Activated CD8-positive, alpha-beta memory T cell treated with anti-CD3 and anti-CD28 coated beads, Interleukin-2, amount 10 ng/mL, durations not matched to agents 7 days and 5 days (primary cell): ENCODE measurements at regions not wholly inside any gene's neighbourhood (a gene's known extent, or its start where the extent isn't known, plus 50 kb on each side); places are given as distances from the start of the nearest gene placed in this dataset.

ENCODE experiments used
- ATAC-seq: fragments of 150-1000 bp; cut with Tn5 transposase; one replicate; pipeline ENCODE4 v1.10.0; 2021; ENCODE audit warnings: moderate library complexity
- CTCF ChIA-PET: fragments of 350-600 bp; sonication (Branson Sonifier 250); formaldehyde crosslinking; loops from one replicate; lab custom pipeline; 2021; ENCODE audit warnings: antibody characterized with exemption; lab: Charles Lee
- DNase-seq: peaks from one replicate; pipeline ENCODE4 v3.0.0-alpha.2; 2020
- H3K27ac Mint-ChIP-seq: one replicate; pipeline ENCODE4 v1.8.0; 2021; ENCODE audit warnings: mild to moderate bottlenecking, mixed read lengths
- H3K27me3 Mint-ChIP-seq: one replicate; pipeline ENCODE4 v1.8.0; 2021; ENCODE audit warnings: mixed read lengths
- H3K36me3 Mint-ChIP-seq: one replicate; pipeline ENCODE4 v1.8.0; 2021; ENCODE audit warnings: mild to moderate bottlenecking, mixed read lengths
- H3K4me1 Mint-ChIP-seq: one replicate; pipeline ENCODE4 v1.8.0; 2021; ENCODE audit warnings: mixed read lengths
- H3K4me3 Mint-ChIP-seq: one replicate; pipeline ENCODE4 v1.8.0; 2021; ENCODE audit warnings: mild to moderate bottlenecking, moderate library complexity, mixed read lengths
- H3K9me3 Mint-ChIP-seq: one replicate; pipeline ENCODE4 v1.8.0; 2022; ENCODE audit warnings: low read depth, mixed read lengths

DNA sequence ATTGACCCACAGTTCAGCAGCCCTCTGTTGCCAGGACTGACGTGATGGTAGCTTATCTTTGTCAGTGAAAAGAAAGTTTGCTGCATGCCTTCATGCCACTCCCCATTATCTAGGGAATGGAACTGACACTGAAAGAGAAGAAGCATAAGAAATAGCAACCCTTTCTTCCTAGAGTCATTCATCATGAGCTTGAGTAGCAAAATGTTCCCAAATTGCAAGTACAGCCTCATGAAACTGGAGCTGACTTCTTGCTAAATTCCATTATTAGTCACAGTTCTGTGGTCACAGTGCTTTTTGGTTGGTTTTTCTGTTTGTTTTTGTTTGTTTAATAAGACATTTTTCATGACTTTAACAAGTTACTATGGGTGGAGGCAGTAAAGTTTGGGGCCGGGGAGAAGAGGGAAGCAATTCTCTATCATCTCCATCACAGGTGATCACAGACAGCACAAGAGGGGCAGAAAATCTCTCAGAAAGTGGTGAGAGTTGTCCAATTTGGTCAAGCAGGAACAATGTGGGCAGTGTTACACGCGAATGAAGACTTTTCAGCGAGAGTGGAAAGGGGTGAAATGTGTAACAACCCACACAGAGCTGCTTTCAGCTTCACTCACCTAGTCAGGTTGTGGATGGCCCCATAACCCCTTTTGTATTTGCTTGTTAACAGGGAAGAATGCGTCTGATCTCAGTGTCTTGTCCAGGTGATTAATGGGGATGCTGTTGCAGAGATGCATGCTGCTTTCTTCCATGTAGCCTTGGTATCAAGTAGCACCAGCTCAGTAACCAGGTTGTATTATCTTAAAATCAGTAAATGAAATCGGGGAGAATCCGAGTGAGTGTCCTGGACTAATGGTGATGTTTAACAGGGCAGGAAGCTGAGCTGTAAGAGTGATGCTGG is 440.4 kb downstream of the DMRT2 start:
- DNase-seq (peak; percentile 43), ATAC-seq (no peak)
- Mint-ChIP-seq H3K4me3 (no peak overlapping the region), H3K27me3 (no peaks in the 10 kb centered on the region), H3K36me3 (no peaks in the 10 kb centered on the region), H3K9me3 (no peaks in the 10 kb centered on the region), H3K4me1 (peaks cover 4% of the 10 kb centered on the region), H3K27ac (peak overlapping the region; percentile 35)
- CTCF ChIA-PET = no interaction called here

DNA sequence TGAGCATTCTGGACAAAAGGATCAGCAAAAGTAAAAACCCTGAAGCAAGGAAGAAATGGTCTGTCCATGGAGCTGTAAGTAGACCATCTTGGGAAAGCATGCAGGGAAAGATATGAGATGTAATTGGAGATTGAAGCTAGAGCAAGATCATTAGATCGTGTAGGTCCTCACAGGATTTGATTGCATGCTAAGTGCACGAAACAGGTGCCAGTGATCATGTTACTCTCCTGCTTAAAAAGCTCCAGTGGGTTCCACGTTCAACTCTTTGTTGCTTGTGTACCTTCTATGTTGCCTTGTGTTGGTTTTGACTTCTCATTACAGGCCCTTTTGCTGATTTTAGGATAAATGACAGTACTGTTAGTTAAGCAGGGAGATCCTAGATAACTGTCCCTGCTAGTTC is 442.0 kb downstream of the DMRT2 start:
- Mint-ChIP-seq H3K36me3 (no peaks in the 10 kb centered on the region), H3K4me3 (no peak overlapping the region), H3K9me3 (no peaks in the 10 kb centered on the region), H3K4me1 (peaks cover 4% of the 10 kb centered on the region), H3K27me3 (no peaks in the 10 kb centered on the region), H3K27ac (no peak overlapping the region)
- CTCF ChIA-PET = no interaction called here
- no peak for DNase-seq
- ATAC-seq = no peak

GRCh38 chr9:1495282-1496030 is 445.3 kb downstream of the DMRT2 start:
- no peaks in the 10 kb centered on the region for H3K9me3 Mint-ChIP-seq
- ATAC-seq (no peak), DNase-seq (no peak)
- no peak overlapping the region for H3K27ac Mint-ChIP-seq
- H3K4me1 Mint-ChIP-seq = peaks cover 2% of the 10 kb centered on the region
- no peak overlapping the region for H3K4me3 Mint-ChIP-seq
- CTCF ChIA-PET = interaction anchor here (1.3 kb wide), 1 partner anchor 33 kb away, joined by 3 read pairs; no protein-coding TSS in a partner anchor
- H3K27me3 Mint-ChIP-seq = no peaks in the 10 kb centered on the region
- no peaks in the 10 kb centered on the region for H3K36me3 Mint-ChIP-seq

GRCh38 chr9:1505489-1505888 is 455.3 kb downstream of the DMRT2 start:
- Mint-ChIP-seq H3K4me3 (no peak overlapping the region), H3K36me3 (no peaks in the 10 kb centered on the region), H3K27ac (no peak overlapping the region), H3K27me3 (peaks cover 2% of the 10 kb centered on the region), H3K4me1 (peaks cover 3% of the 10 kb centered on the region), H3K9me3 (no peaks in the 10 kb centered on the region)
- no peak for ATAC-seq
- CTCF ChIA-PET = no interaction called here
- no peak for DNase-seq

GRCh38 chr9:1510712-1511111 is 460.6 kb downstream of the DMRT2 start:
- Mint-ChIP-seq H3K27ac (no peak overlapping the region), H3K36me3 (no peaks in the 10 kb centered on the region), H3K9me3 (no peaks in the 10 kb centered on the region), H3K27me3 (peaks cover 2% of the 10 kb centered on the region), H3K4me3 (no peak overlapping the region), H3K4me1 (peaks cover 6% of the 10 kb centered on the region)
- DNase-seq (no peak), ATAC-seq (no peak)
- CTCF ChIA-PET = no interaction called here

- ATAC-seq = no peak
- H3K36me3 Mint-ChIP-seq = no peaks in the 10 kb centered on the region
- peaks cover 4% of the 10 kb centered on the region for H3K4me1 Mint-ChIP-seq
- no peaks in the 10 kb centered on the region for H3K9me3 Mint-ChIP-seq
- no peak for DNase-seq
- CTCF ChIA-PET = interaction anchor here (0.7 kb wide), 1 partner anchor 15 kb away, joined by 3 read pairs; no protein-coding TSS in a partner anchor
- no peak overlapping the region for H3K4me3 Mint-ChIP-seq
- H3K27ac Mint-ChIP-seq = no peak overlapping the region
- H3K27me3 Mint-ChIP-seq = peaks cover under 1% of the 10 kb centered on the region
These were observed 462.9 kb downstream of the DMRT2 start for GRCh38 chr9:1513105-1513504.

DNA sequence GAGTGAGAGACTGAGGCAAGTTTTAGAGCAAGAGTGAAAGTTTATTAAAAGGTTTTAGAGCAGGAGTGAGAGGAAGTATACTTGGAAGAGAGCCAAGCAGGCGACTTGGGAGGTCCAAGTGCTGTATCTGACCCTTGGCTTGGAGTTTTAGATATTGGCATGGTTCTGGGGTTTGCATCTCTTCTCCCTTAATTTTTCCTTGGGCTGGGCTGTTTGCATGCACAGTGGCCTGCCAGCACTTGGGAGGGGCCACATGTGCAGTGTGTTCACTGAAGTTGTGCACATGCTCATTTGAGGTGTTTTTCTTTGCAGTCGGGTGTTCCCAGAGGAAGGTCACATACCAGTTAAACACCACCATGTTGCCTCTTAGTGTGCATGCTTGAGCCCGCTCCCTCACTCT is 464.1 kb downstream of the DMRT2 start:
- ATAC-seq (no peak), DNase-seq (no peak)
- Mint-ChIP-seq H3K27ac (no peak overlapping the region), H3K36me3 (no peaks in the 10 kb centered on the region), H3K4me3 (no peak overlapping the region), H3K27me3 (no peaks in the 10 kb centered on the region), H3K9me3 (no peaks in the 10 kb centered on the region), H3K4me1 (peaks cover 4% of the 10 kb centered on the region)
- CTCF ChIA-PET = no interaction called here

DNA sequence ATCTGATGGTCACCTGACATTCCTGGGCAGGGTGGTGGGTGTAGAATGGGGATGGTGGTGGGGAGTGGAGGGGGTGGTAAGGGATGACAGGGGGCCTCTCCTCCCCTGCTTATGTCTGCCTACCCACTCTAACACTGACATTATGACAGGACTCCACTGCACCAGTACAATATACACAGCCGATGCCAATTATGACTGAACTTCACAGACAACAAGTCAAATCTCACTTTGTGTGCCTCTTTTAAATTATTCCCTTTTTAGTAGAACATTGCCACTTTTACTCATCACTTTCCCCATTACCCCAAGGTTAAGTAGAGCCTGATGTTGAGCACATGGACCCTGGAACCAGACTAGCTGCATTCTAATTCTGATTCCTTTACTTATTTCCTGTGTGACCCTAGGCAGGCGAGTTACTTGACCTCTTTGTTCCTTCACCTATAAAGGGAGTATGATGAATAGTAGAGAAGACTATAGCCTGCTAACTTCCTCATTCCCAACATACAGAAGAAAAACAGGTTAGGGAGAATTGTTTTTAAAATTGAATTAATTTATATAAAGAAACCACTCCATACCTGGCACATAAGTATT is 464.7 kb downstream of the DMRT2 start:
- Mint-ChIP-seq H3K4me1 (peaks cover 4% of the 10 kb centered on the region), H3K27ac (no peak overlapping the region), H3K36me3 (no peaks in the 10 kb centered on the region), H3K27me3 (no peaks in the 10 kb centered on the region), H3K9me3 (no peaks in the 10 kb centered on the region), H3K4me3 (no peak overlapping the region)
- ATAC-seq = no peak
- CTCF ChIA-PET = no interaction called here
- DNase-seq = no peak

DNA sequence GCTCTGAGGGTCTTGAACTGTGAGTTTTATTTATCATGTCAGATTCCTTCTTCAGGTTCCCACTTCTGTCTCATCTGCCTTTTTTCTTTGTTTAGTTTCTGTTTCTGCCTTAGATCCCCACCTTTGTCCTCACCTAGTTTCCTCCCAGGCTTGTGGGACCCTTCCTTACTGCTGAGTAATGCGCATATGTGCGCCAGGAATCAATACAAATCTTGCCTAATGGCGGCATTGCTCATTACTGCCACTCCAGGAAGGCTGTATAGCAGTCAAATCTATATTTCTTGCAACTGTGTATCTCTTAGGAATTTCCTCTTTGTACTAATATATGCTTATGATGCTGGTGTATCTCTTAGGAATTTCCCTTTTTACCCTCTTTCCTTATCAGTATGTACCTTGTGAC is 465.4 kb downstream of the DMRT2 start:
- no peaks in the 10 kb centered on the region for H3K36me3 Mint-ChIP-seq
- no peak overlapping the region for H3K27ac Mint-ChIP-seq
- DNase-seq = no peak
- H3K4me3 Mint-ChIP-seq = no peak overlapping the region
- ATAC-seq = no peak
- peaks cover 4% of the 10 kb centered on the region for H3K4me1 Mint-ChIP-seq
- H3K9me3 Mint-ChIP-seq = no peaks in the 10 kb centered on the region
- CTCF ChIA-PET = no interaction called here
- no peaks in the 10 kb centered on the region for H3K27me3 Mint-ChIP-seq

GRCh38 chr9:1521547-1521946 is 471.4 kb downstream of the DMRT2 start:
- H3K27ac Mint-ChIP-seq = no peak overlapping the region
- H3K9me3 Mint-ChIP-seq = no peaks in the 10 kb centered on the region
- CTCF ChIA-PET = no interaction called here
- H3K27me3 Mint-ChIP-seq = no peaks in the 10 kb centered on the region
- H3K36me3 Mint-ChIP-seq = no peaks in the 10 kb centered on the region
- DNase-seq = no peak
- no peaks in the 10 kb centered on the region for H3K4me1 Mint-ChIP-seq
- H3K4me3 Mint-ChIP-seq = no peak overlapping the region
- no peak for ATAC-seq

GRCh38 chr9:1522219-1522767 is 472.1 kb downstream of the DMRT2 start:
- Mint-ChIP-seq H3K36me3 (no peaks in the 10 kb centered on the region), H3K27me3 (no peaks in the 10 kb centered on the region), H3K4me3 (no peak overlapping the region), H3K9me3 (no peaks in the 10 kb centered on the region), H3K4me1 (no peaks in the 10 kb centered on the region), H3K27ac (no peak overlapping the region)
- DNase-seq = no peak
- CTCF ChIA-PET = no interaction called here
- no peak for ATAC-seq

- H3K27me3 Mint-ChIP-seq = no peaks in the 10 kb centered on the region
- ATAC-seq = no peak
- no peak overlapping the region for H3K27ac Mint-ChIP-seq
- H3K4me3 Mint-ChIP-seq = no peak overlapping the region
- H3K4me1 Mint-ChIP-seq = no peaks in the 10 kb centered on the region
- CTCF ChIA-PET = interaction anchor here (1.5 kb wide), 2 partner anchors 16 to 33 kb away, joined by 3 read pairs; no protein-coding TSS in a partner anchor
- DNase-seq = no peak
- no peaks in the 10 kb centered on the region for H3K9me3 Mint-ChIP-seq
- no peaks in the 10 kb centered on the region for H3K36me3 Mint-ChIP-seq
These were observed 478.3 kb downstream of the DMRT2 start for GRCh38 chr9:1528456-1528855.

DNA sequence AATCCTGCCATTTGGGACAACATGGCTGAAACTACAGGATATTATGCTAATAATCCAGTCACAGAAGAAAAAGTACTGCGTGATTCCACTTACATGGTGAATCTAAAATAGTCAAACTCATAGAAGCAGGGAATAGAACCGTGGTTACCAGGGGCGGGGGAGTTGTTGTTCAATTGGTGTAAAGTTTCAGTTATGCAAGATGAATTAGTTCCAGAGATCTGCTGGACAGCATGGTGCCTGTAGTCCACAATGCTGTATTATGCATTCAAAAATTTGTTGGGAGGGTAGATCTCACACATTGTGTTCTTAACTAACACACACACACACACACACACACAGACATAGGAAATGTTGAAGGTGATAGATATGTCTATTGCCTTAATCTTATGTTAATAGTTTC is 480.5 kb downstream of the DMRT2 start:
- ATAC-seq (no peak), DNase-seq (no peak)
- Mint-ChIP-seq H3K4me3 (no peak overlapping the region), H3K27me3 (no peaks in the 10 kb centered on the region), H3K36me3 (no peaks in the 10 kb centered on the region), H3K9me3 (no peaks in the 10 kb centered on the region), H3K4me1 (peaks cover 2% of the 10 kb centered on the region), H3K27ac (no peak overlapping the region)
- CTCF ChIA-PET = no interaction called here
